ENCODE measurements at regions not wholly inside any gene's neighbourhood (a gene's known extent, or its start where the extent isn't known, plus 50 kb on each side); places are given as distances from the start of the nearest gene placed in this dataset.
A peak's percentile ranks its signal among the peaks of the same experiment; 100 is the strongest.
"Not testable (repeated sequence)": the region's sequence is repeated elsewhere in the genome, so short reads cannot be mapped to it uniquely, and the experiment has no call there.

GRCh38 chr5:115435065-115435777 is 109.4 kb downstream of the FEM1C start:
- Histone ChIP-seq H3K27me3 (ENCODE audit: control insufficient read depth, insufficient read depth, low read length) (no peaks in the 10 kb centered on the region), H3K27ac (ENCODE audit: low read depth, low read length) (no peak overlapping the region), H3K4me1 (ENCODE audit: control insufficient read depth, insufficient read depth, low read length) (no peaks in the 10 kb centered on the region)

GRCh38 chr5:115433918-115434317 is 110.7 kb downstream of the FEM1C start:
- Histone ChIP-seq H3K36me3 (ENCODE audit: control insufficient read depth, insufficient read depth, low read length) (no peaks in the 10 kb centered on the region), H3K4me1 (ENCODE audit: control insufficient read depth, insufficient read depth, low read length) (no peaks in the 10 kb centered on the region), H3K9ac (ENCODE audit: low read length) (no peak overlapping the region), H3K4me3 (ENCODE audit: low read length) (no peak overlapping the region), H3K27me3 (ENCODE audit: control insufficient read depth, insufficient read depth, low read length) (no peaks in the 10 kb centered on the region), H3K27ac (ENCODE audit: low read depth, low read length) (no peak overlapping the region)

More at GRCh38 chr5:115435065-115435777, 109.4 kb downstream of the FEM1C start:
- no peak overlapping the region for H3K9ac ChIP-seq (ENCODE audit: low read length)
- H3K36me3 ChIP-seq (ENCODE audit: control insufficient read depth, insufficient read depth, low read length), result no peaks in the 10 kb centered on the region
- H3K4me3 ChIP-seq (ENCODE audit: low read length), result no peak overlapping the region

GRCh38 chr5:115432691-115433090 is 111.9 kb downstream of the FEM1C start:
- no peak overlapping the region for H3K27ac ChIP-seq (ENCODE audit: low read depth, low read length)
- no peak overlapping the region for H3K9ac ChIP-seq (ENCODE audit: low read length)
- H3K27me3 ChIP-seq (ENCODE audit: control insufficient read depth, insufficient read depth, low read length), result no peaks in the 10 kb centered on the region

GRCh38 chr5:115431116-115431515 is 113.5 kb downstream of the FEM1C start:
- no peak overlapping the region for H3K27ac ChIP-seq (ENCODE audit: low read depth, low read length)
- no peaks in the 10 kb centered on the region for H3K27me3 ChIP-seq (ENCODE audit: control insufficient read depth, insufficient read depth, low read length)
- no peak overlapping the region for H3K4me3 ChIP-seq (ENCODE audit: low read length)
- no peaks in the 10 kb centered on the region for H3K36me3 ChIP-seq (ENCODE audit: control insufficient read depth, insufficient read depth, low read length)
- H3K4me1 ChIP-seq (ENCODE audit: control insufficient read depth, insufficient read depth, low read length), result no peaks in the 10 kb centered on the region
- H3K9ac ChIP-seq (ENCODE audit: low read length), result no peak overlapping the region

More at GRCh38 chr5:115432691-115433090, 111.9 kb downstream of the FEM1C start:
- Histone ChIP-seq H3K4me3 (ENCODE audit: low read length) (no peak overlapping the region), H3K36me3 (ENCODE audit: control insufficient read depth, insufficient read depth, low read length) (no peaks in the 10 kb centered on the region), H3K4me1 (ENCODE audit: control insufficient read depth, insufficient read depth, low read length) (no peaks in the 10 kb centered on the region)

- Histone ChIP-seq H3K4me3 (ENCODE audit: low read length) (no peak overlapping the region), H3K4me1 (ENCODE audit: control insufficient read depth, insufficient read depth, low read length) (peaks cover 4% of the 10 kb centered on the region), H3K27me3 (ENCODE audit: control insufficient read depth, insufficient read depth, low read length) (no peaks in the 10 kb centered on the region)
Observed at GRCh38 chr5:115430374-115430773, 114.2 kb downstream of the FEM1C start.

GRCh38 chr5:115429345-115429940 is 115.1 kb downstream of the FEM1C start:
- Histone ChIP-seq H3K4me1 (ENCODE audit: control insufficient read depth, insufficient read depth, low read length) (peaks cover 4% of the 10 kb centered on the region), H3K27ac (ENCODE audit: low read depth, low read length) (no peak overlapping the region)

More at GRCh38 chr5:115430374-115430773, 114.2 kb downstream of the FEM1C start:
- Histone ChIP-seq H3K9ac (ENCODE audit: low read length) (no peak overlapping the region), H3K27ac (ENCODE audit: low read depth, low read length) (no peak overlapping the region), H3K36me3 (ENCODE audit: control insufficient read depth, insufficient read depth, low read length) (no peaks in the 10 kb centered on the region)

GRCh38 chr5:115428676-115429075 is 115.9 kb downstream of the FEM1C start:
- Histone ChIP-seq H3K9ac (ENCODE audit: low read length) (no peak overlapping the region), H3K36me3 (ENCODE audit: control insufficient read depth, insufficient read depth, low read length) (no peaks in the 10 kb centered on the region), H3K4me3 (ENCODE audit: low read length) (no peak overlapping the region), H3K27ac (ENCODE audit: low read depth, low read length) (no peak overlapping the region), H3K27me3 (ENCODE audit: control insufficient read depth, insufficient read depth, low read length) (no peaks in the 10 kb centered on the region), H3K4me1 (ENCODE audit: control insufficient read depth, insufficient read depth, low read length) (peaks cover 9% of the 10 kb centered on the region)

More at GRCh38 chr5:115429345-115429940, 115.1 kb downstream of the FEM1C start:
- Histone ChIP-seq H3K36me3 (ENCODE audit: control insufficient read depth, insufficient read depth, low read length) (no peaks in the 10 kb centered on the region), H3K27me3 (ENCODE audit: control insufficient read depth, insufficient read depth, low read length) (no peaks in the 10 kb centered on the region), H3K4me3 (ENCODE audit: low read length) (no peak overlapping the region), H3K9ac (ENCODE audit: low read length) (no peak overlapping the region)

GRCh38 chr5:115428248-115428647 is 116.3 kb downstream of the FEM1C start:
- peaks cover 14% of the 10 kb centered on the region for H3K4me1 ChIP-seq (ENCODE audit: control insufficient read depth, insufficient read depth, low read length)
- no peaks in the 10 kb centered on the region for H3K27me3 ChIP-seq (ENCODE audit: control insufficient read depth, insufficient read depth, low read length)
- no peaks in the 10 kb centered on the region for H3K36me3 ChIP-seq (ENCODE audit: control insufficient read depth, insufficient read depth, low read length)
- no peak overlapping the region for H3K27ac ChIP-seq (ENCODE audit: low read depth, low read length)
- no peak overlapping the region for H3K4me3 ChIP-seq (ENCODE audit: low read length)
- no peak overlapping the region for H3K9ac ChIP-seq (ENCODE audit: low read length)

- H3K36me3 ChIP-seq (ENCODE audit: control insufficient read depth, insufficient read depth, low read length), result no peaks in the 10 kb centered on the region
- no peaks in the 10 kb centered on the region for H3K27me3 ChIP-seq (ENCODE audit: control insufficient read depth, insufficient read depth, low read length)
- no peak overlapping the region for H3K4me3 ChIP-seq (ENCODE audit: low read length)
- H3K4me1 ChIP-seq (ENCODE audit: control insufficient read depth, insufficient read depth, low read length), result peaks cover 19% of the 10 kb centered on the region
- no peak overlapping the region for H3K27ac ChIP-seq (ENCODE audit: low read depth, low read length)
- no peak overlapping the region for H3K9ac ChIP-seq (ENCODE audit: low read length)
Observed at GRCh38 chr5:115424446-115424845, 120.1 kb downstream of the FEM1C start.

- H3K36me3 ChIP-seq (ENCODE audit: control insufficient read depth, insufficient read depth, low read length), result no peaks in the 10 kb centered on the region
- H3K27ac ChIP-seq (ENCODE audit: low read depth, low read length), result peak overlapping the region; percentile 68
- peaks cover 19% of the 10 kb centered on the region for H3K4me1 ChIP-seq (ENCODE audit: control insufficient read depth, insufficient read depth, low read length)
- no peak overlapping the region for H3K9ac ChIP-seq (ENCODE audit: low read length)
- H3K4me3 ChIP-seq (ENCODE audit: low read length), result peak overlapping the region; percentile 3
- H3K27me3 ChIP-seq (ENCODE audit: control insufficient read depth, insufficient read depth, low read length), result no peaks in the 10 kb centered on the region
Observed at GRCh38 chr5:115424030-115424429, 120.5 kb downstream of the FEM1C start.

GRCh38 chr5:115423541-115423940 is 121.0 kb downstream of the FEM1C start:
- H3K27me3 ChIP-seq (ENCODE audit: control insufficient read depth, insufficient read depth, low read length), result no peaks in the 10 kb centered on the region
- H3K9ac ChIP-seq (ENCODE audit: low read length), result no peak overlapping the region
- peak overlapping the region; percentile 3 for H3K4me3 ChIP-seq (ENCODE audit: low read length)
- H3K36me3 ChIP-seq (ENCODE audit: control insufficient read depth, insufficient read depth, low read length), result no peaks in the 10 kb centered on the region
- H3K27ac ChIP-seq (ENCODE audit: low read depth, low read length), result peak overlapping the region; percentile 68
- H3K4me1 ChIP-seq (ENCODE audit: control insufficient read depth, insufficient read depth, low read length), result peaks cover 19% of the 10 kb centered on the region

- Histone ChIP-seq H3K27ac (ENCODE audit: low read depth, low read length) (peak overlapping the region; percentile 68), H3K9ac (ENCODE audit: low read length) (no peak overlapping the region), H3K27me3 (ENCODE audit: control insufficient read depth, insufficient read depth, low read length) (no peaks in the 10 kb centered on the region), H3K4me1 (ENCODE audit: control insufficient read depth, insufficient read depth, low read length) (peaks cover 19% of the 10 kb centered on the region), H3K4me3 (ENCODE audit: low read length) (no peak overlapping the region), H3K36me3 (ENCODE audit: control insufficient read depth, insufficient read depth, low read length) (no peaks in the 10 kb centered on the region)
Observed at GRCh38 chr5:115423051-115423450, 121.5 kb downstream of the FEM1C start.

- not testable (repeated sequence) for H3K27me3 ChIP-seq (ENCODE audit: control insufficient read depth, insufficient read depth, low read length); H3K27ac ChIP-seq (ENCODE audit: low read depth, low read length); H3K9ac ChIP-seq (ENCODE audit: low read length); H3K4me3 ChIP-seq (ENCODE audit: low read length); H3K36me3 ChIP-seq (ENCODE audit: control insufficient read depth, insufficient read depth, low read length)
- peaks cover 17% of the 10 kb centered on the region for H3K4me1 ChIP-seq (ENCODE audit: control insufficient read depth, insufficient read depth, low read length)
Observed at GRCh38 chr5:115420812-115421211, 123.8 kb downstream of the FEM1C start.
